ENCODE measurements at regions not wholly inside any gene's neighbourhood (a gene's known extent, or its start where the extent isn't known, plus 50 kb on each side); places are given as distances from the start of the nearest gene placed in this dataset.
"Not testable (repeated sequence)": the region's sequence is repeated elsewhere in the genome, so short reads cannot be mapped to it uniquely, and the experiment has no call there.

GRCh38 chr3:153445817-153446216 lies 283.8 kb downstream of the RAP2B start:
- no peak for DNase-seq

DNA sequence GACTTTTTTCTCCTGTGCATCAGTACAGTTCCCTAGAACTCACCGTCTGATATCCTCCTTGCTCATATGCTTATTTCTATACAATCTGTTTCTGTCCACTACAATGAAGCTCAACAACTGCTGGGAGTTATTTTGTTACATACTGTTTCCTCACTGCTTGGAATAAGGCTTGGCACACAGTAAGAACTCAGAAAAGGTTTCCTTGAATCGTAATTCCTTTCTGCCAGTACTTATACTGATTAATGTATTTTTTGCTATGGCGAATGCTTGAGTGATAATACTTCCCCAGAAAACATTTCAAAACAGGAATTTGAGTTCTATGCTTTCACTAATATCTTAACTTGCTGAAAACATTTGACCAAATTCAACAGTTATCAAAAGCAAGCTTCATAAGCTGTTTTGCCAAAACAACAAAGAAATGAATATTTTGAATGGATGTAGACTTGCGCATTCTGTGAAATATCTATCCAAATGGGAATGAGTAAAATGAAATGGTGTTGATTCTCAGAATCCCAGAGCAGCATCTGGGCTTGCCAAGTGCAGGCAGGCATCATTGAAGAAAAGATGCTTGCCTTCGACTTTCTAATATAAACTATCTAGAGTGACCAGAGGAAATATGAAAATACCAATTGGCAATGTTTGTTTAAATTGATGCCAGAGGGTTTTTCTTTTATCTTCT lies 286.3 kb downstream of the RAP2B start:
- no peak for DNase-seq

GRCh38 chr3:153456833-153457545 lies 295.0 kb downstream of the RAP2B start:
- no peak for DNase-seq

GRCh38 chr3:153458881-153459280 lies 296.9 kb downstream of the RAP2B start:
- no peak for DNase-seq

DNA sequence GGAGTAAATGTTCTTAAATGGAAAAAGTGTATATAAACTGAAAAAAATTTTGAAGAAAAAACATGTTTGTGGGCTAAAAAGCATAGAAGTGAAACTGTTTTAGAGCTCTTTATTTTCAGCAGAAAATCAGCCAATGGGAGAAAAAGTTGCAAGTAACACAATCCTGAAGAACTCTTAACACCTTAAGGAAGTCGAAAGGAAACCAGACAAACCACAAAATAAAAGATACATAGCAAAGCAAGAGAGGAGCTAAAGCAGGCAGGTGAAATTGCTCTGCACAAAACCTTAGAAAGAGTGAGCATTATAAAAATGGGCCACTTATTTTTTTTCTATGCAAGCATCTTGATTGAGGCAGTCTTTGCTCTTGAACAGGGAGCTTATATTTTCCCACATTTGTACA lies 300.5 kb downstream of the RAP2B start:
- DNase-seq: no peak

DNA sequence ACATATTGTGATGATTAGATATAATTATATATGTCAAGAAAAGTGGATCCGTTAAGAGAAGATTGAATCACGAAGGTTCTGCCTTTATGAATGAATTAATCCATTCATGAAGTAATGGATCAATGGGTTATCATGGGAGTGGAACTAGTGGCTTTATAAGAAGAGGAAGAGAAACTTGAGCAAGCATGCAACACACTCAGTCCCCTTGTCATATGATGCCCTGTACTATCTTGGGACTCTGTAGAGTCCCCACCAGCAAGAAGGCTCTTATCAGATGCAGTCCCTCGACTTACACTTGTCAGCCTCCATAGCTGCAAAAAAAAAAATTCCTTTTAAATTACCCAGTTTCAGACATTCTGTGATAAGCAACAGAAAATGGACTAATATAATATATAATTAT lies 301.9 kb downstream of the RAP2B start:
- DNase-seq: no peak

- no peak for DNase-seq
These were observed 307.1 kb downstream of the RAP2B start for GRCh38 chr3:153469162-153469561.

GRCh38 chr3:153484842-153485241 lies 322.8 kb downstream of the RAP2B start:
- no peak for DNase-seq

GRCh38 chr3:153495422-153495821 lies 333.4 kb downstream of the RAP2B start:
- no peak for DNase-seq

DNA sequence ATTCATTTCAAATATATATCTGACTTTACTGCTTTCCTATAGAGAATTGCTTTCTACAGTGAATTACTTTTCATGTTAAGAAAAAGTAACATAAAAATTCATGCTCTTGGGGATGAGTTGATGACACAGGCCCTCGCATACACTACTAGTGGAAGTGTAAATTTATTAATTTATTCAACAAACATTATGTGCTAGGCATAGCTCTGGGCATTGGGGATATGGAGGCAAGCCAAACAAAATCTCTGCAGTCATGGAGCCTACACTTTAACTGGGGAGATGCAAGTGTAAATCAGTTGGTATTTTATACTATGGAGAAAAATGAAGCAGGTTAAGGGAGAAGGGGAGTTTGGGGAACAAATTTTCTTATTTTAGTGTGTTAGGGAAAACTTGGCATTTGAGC lies 340.7 kb downstream of the RAP2B start:
- no peak for DNase-seq

DNA sequence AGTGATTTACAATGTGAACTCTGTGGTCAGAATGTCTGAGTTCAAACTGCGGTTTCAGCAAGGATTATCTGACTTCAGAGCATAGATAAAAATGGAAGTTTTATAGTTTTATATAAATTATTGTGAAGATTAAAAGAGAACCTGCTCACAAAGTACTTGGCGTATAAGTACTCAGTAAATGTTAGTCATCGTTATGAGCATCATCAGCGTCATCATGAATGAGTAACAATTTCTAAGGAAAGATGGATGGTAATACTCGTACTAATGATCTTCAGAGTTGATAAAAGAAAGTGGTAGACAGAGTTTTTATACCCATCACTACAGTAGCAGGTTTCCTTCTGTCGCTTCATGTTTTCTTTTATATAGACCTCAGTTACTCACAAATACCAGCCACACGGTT lies 341.8 kb downstream of the RAP2B start:
- DNase-seq: no peak

- DNase-seq: not testable (repeated sequence)
These were observed 344.2 kb downstream of the RAP2B start for GRCh38 chr3:153506205-153506604.

- DNase-seq: not testable (repeated sequence)
These were observed 344.7 kb downstream of the RAP2B start for GRCh38 chr3:153506686-153507085.

- no peak for DNase-seq
These were observed 351.2 kb downstream of the RAP2B start for GRCh38 chr3:153513236-153513635.

- no peak for DNase-seq
These were observed 366.4 kb downstream of the RAP2B start for GRCh38 chr3:153528473-153528872.

GRCh38 chr3:153539263-153539662 lies 377.2 kb downstream of the RAP2B start:
- DNase-seq: no peak

GRCh38 chr3:153545471-153545870 lies 383.4 kb downstream of the RAP2B start:
- DNase-seq: no peak

DNA sequence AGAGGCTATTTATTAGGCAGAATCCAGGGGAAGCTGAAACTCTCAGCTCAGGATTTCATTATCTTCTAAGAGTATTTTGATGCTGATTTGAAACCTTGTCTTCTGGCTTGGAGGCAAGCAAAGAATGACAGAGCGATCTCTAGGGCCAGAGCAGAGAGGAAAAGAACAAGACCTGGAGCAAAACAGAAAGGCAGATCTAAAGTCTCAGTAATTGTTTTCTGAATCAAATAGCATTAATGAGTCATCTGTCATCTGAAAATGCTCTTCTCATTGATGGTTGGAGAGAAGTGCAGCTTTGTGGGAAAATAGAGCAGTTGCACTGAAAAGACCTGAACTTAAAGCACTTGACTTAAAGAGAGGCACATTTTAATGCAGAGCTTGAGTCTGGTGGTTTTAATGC lies 385.9 kb downstream of the RAP2B start:
- no peak for DNase-seq

GRCh38 chr3:153549686-153550085 lies 387.7 kb downstream of the RAP2B start:
- DNase-seq: not testable (repeated sequence)

GRCh38 chr3:153551536-153552285 lies 389.7 kb downstream of the RAP2B start:
- DNase-seq: no peak

DNA sequence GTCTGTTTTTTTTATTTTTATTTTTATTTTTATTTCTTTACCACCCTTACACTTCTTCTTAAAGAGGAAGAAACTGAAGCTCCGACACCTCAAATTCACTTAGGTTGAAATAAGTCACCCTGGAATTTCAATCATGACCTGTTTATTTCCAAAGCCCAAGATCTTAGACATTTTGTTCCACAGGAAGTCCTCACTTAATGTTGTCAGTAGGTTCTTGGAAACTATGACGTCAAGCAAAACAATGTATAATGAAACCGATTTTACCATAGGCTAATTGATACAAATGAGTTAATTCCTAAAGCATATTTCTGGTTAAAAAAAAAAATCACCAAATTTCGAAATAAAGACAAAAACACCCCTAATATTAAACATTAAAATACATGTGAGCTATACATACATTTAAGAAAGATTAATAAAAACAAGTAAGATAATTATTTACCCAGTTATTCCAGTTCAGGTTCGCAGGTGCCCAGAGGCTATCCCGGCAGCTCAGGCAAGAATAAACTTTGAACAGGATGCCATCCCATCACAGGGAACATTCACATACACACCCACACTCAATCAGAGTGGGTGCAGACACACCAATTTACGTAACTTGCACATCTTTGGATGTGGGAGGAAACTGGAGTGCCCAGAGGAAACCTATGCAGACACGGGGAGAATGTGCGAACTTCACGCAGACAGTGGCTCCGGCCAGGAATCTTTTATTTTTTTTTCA lies 391.0 kb downstream of the RAP2B start:
- no peak for DNase-seq

- no peak for DNase-seq
These were observed 391.5 kb downstream of the RAP2B start for GRCh38 chr3:153553605-153553945.

GRCh38 chr3:153555919-153556318 lies 393.9 kb downstream of the RAP2B start:
- DNase-seq: no peak
